ACC112 (cell line): ENCODE measurements at regions not wholly inside any gene's neighbourhood (a gene's known extent, or its start where the extent isn't known, plus 50 kb on each side); places are given as distances from the start of the nearest gene placed in this dataset.
A peak's percentile ranks its signal among the peaks of the same experiment; 100 is the strongest.
"Not testable (repeated sequence)": the region's sequence is repeated elsewhere in the genome, so short reads cannot be mapped to it uniquely, and the experiment has no call there.

Experiments
- H2AFZ ChIP-seq: fragments of 200-600 bp; sonication (generic); one replicate; pipeline ENCODE4 v1.6.0; 2017; ENCODE audit warnings: antibody characterized with exemption, low read length; ENCODE audit not compliant: unreplicated experiment
- H3K27ac ChIP-seq: fragments of 200-600 bp; sonication (generic); 2 replicates; pipeline ENCODE4 v1.5.1; 2014; ENCODE audit warnings: low read depth, mild to moderate bottlenecking, antibody characterized with exemption, low read length, moderate library complexity
- H3K27me3 ChIP-seq: fragments of 200-600 bp; sonication (generic); 2 replicates; pipeline ENCODE4 v1.6.1; 2014; ENCODE audit warnings: mild to moderate bottlenecking, antibody characterized with exemption, low read length, moderate library complexity, mixed read lengths; ENCODE audit not compliant: insufficient read depth
- H3K36me3 ChIP-seq: fragments of 200-600 bp; sonication (generic); 2 replicates; pipeline ENCODE4 v1.6.1; 2016; ENCODE audit warnings: mild to moderate bottlenecking, antibody characterized with exemption, low read length, moderate library complexity, mixed read lengths; ENCODE audit not compliant: insufficient read depth
- H3K4me1 ChIP-seq: fragments of 200-600 bp; sonication (generic); one replicate; pipeline ENCODE4 v1.6.1; 2016; ENCODE audit warnings: low read length, mixed read lengths; ENCODE audit not compliant: insufficient read depth, unreplicated experiment, control insufficient read depth
- H3K4me3 ChIP-seq: fragments of 200-600 bp; sonication (generic); 2 replicates; pipeline ENCODE4 v1.5.1; 2014; ENCODE audit warnings: mild to moderate bottlenecking, low read depth, low read length
- H3K79me2 ChIP-seq: fragments of 200-600 bp; sonication (generic); one replicate; pipeline ENCODE4 v1.6.0; 2016; ENCODE audit warnings: low read length; ENCODE audit not compliant: control insufficient read depth, unreplicated experiment, insufficient read depth

- Histone ChIP-seq H3K4me3 (no peak overlapping the region), H3K36me3 (no peaks in the 10 kb centered on the region), H3K79me2 (no peaks in the 10 kb centered on the region), H3K27ac (no peak overlapping the region), H3K4me1 (no peaks in the 10 kb centered on the region), H2AFZ (no peak overlapping the region), H3K27me3 (no peaks in the 10 kb centered on the region)
Measured at GRCh38 chr20:8990770-8991169, 78.1 kb upstream of the PLCB4 start.

- Histone ChIP-seq H3K27ac (no peak overlapping the region), H2AFZ (no peak overlapping the region), H3K36me3 (no peaks in the 10 kb centered on the region), H3K27me3 (no peaks in the 10 kb centered on the region), H3K79me2 (no peaks in the 10 kb centered on the region), H3K4me1 (no peaks in the 10 kb centered on the region), H3K4me3 (no peak overlapping the region)
Measured at GRCh38 chr20:8994045-8994444, 74.8 kb upstream of the PLCB4 start.

DNA sequence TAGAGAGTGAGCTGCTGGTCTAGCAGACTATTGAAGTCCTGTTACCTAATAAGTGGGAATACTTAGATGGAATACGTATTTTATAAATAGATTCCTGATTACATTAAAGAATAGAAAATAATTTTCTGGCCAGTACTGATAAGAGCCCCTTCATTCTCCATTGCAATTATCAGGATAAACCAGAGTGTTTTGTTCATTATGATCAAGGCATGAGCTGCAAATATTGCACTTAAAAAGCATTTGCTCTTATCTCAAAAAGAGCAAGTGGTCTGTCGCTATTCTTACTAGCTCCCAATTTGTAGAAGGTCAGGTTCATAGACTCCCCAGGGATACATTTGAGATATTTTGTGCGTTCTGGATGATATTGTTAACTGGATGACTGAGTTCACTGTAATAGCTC is 73.1 kb upstream of the PLCB4 start:
- no peak overlapping the region for H2AFZ ChIP-seq
- H3K36me3 ChIP-seq, result no peaks in the 10 kb centered on the region
- no peak overlapping the region for H3K27ac ChIP-seq
- H3K27me3 ChIP-seq, result no peaks in the 10 kb centered on the region
- no peaks in the 10 kb centered on the region for H3K4me1 ChIP-seq
- no peak overlapping the region for H3K4me3 ChIP-seq
- no peaks in the 10 kb centered on the region for H3K79me2 ChIP-seq

GRCh38 chr20:8996817-8997512 is 71.9 kb upstream of the PLCB4 start:
- no peaks in the 10 kb centered on the region for H3K79me2 ChIP-seq
- H3K4me1 ChIP-seq, result no peaks in the 10 kb centered on the region
- no peak overlapping the region for H3K27ac ChIP-seq
- H3K36me3 ChIP-seq, result no peaks in the 10 kb centered on the region
- no peak overlapping the region for H3K4me3 ChIP-seq
- no peak overlapping the region for H2AFZ ChIP-seq
- H3K27me3 ChIP-seq, result no peaks in the 10 kb centered on the region

GRCh38 chr20:8997701-8998117 is 71.2 kb upstream of the PLCB4 start:
- no peak overlapping the region for H2AFZ ChIP-seq

DNA sequence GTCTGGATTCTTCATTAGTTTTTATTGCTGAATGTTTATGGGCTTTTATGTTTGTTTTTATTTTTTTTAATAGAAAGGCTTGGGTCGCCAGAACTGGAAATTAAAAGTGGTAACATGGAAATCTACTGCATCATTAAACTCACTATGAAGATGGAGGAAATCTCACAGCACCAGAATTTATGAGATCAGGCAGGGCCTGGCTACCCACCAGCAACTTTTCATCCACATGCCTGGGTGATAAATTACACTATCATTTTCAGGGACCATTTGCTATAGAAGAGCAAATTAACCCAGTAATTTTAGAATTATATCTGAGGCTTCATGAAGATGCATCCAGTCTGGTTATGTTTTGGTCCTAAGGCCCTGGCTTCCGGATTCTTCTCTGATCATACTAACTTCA is 57.8 kb upstream of the PLCB4 start:
- Histone ChIP-seq H2AFZ (no peak overlapping the region), H3K4me3 (no peak overlapping the region), H3K4me1 (peaks cover 3% of the 10 kb centered on the region), H3K27ac (no peak overlapping the region), H3K36me3 (no peaks in the 10 kb centered on the region), H3K27me3 (no peaks in the 10 kb centered on the region), H3K79me2 (no peaks in the 10 kb centered on the region)

More at GRCh38 chr20:8997701-8998117, 71.2 kb upstream of the PLCB4 start:
- no peaks in the 10 kb centered on the region for H3K27me3 ChIP-seq
- no peaks in the 10 kb centered on the region for H3K79me2 ChIP-seq
- no peaks in the 10 kb centered on the region for H3K4me1 ChIP-seq
- H3K4me3 ChIP-seq, result no peak overlapping the region
- no peak overlapping the region for H3K27ac ChIP-seq
- no peaks in the 10 kb centered on the region for H3K36me3 ChIP-seq

DNA sequence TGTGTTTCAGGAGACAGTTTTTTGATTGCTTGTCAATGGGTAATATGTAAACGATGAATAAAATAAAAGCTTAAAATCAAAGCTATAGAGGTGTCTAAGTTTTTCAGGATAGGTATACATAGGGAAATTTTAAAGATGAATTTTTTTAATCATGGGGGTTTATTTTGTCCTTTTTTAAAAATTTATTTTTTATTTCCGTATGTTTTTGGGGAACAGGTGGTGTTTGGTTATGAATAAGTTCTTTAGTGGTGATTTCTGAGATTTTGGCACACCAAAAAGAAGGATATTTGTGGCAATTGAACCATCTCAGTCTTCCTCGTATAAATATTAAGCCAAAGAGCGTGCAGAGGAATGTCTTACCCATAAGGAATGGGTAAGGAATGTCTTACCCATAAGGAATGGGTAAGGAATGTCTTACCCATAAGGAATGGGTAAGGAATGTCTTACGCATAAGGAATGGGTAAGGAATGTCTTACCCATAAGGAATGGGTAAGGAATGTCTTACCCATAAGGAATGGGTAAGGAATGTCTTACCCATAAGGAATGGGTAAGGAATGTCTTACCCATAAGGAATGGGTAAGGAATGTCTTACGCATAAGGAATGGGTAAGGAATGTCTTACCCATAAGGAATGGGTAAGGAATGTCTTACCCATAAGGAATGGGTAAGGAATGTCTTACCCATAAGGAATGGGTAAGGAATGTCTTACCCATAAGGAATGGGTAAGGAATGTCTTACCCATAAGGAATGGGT is 53.5 kb upstream of the PLCB4 start:
- H3K79me2 ChIP-seq, H2AFZ ChIP-seq, H3K4me1 ChIP-seq, H3K36me3 ChIP-seq, H3K27me3 ChIP-seq: not testable (repeated sequence)
- Histone ChIP-seq H3K27ac (peak overlapping the region; percentile 71), H3K4me3 (peak overlapping the region; percentile 35; the same call in 1 of the 2 replicates)

- peak overlapping the region; percentile 71 for H3K27ac ChIP-seq
- no peaks in the 10 kb centered on the region for H3K27me3 ChIP-seq
- peak overlapping the region; percentile 42 for H2AFZ ChIP-seq
- H3K4me3 ChIP-seq, result peak overlapping the region; percentile 35; the same call in 1 of the 2 replicates
- H3K79me2 ChIP-seq, result no peaks in the 10 kb centered on the region
- peaks cover 10% of the 10 kb centered on the region for H3K4me1 ChIP-seq
- H3K36me3 ChIP-seq, result no peaks in the 10 kb centered on the region
Measured at GRCh38 chr20:9015984-9016324, 52.9 kb upstream of the PLCB4 start.

GRCh38 chr20:9018346-9018745 is 50.5 kb upstream of the PLCB4 start:
- Histone ChIP-seq H3K4me1 (peaks cover 10% of the 10 kb centered on the region), H3K27ac (no peak overlapping the region), H2AFZ (no peak overlapping the region), H3K36me3 (no peaks in the 10 kb centered on the region), H3K79me2 (no peaks in the 10 kb centered on the region), H3K4me3 (no peak overlapping the region), H3K27me3 (no peaks in the 10 kb centered on the region)
